GM20000 (cell line): ENCODE measurements at regions not wholly inside any gene's neighbourhood (a gene's known extent, or its start where the extent isn't known, plus 50 kb on each side); places are given as distances from the start of the nearest gene placed in this dataset.

ENCODE experiments used
- DNase-seq: peaks from one replicate; pipeline ENCODE4 v3.0.0; 2012; ENCODE audit warnings: low spot score
- TF ChIP-seq, protein P1 (sequence below): IDR thresholded peaks from 2 replicates; pipeline ENCODE4 v1.5.1; 2012; ENCODE audit warnings: mild to moderate bottlenecking, control low read depth; ENCODE audit errors: extremely low read depth, missing control alignments

DNA sequence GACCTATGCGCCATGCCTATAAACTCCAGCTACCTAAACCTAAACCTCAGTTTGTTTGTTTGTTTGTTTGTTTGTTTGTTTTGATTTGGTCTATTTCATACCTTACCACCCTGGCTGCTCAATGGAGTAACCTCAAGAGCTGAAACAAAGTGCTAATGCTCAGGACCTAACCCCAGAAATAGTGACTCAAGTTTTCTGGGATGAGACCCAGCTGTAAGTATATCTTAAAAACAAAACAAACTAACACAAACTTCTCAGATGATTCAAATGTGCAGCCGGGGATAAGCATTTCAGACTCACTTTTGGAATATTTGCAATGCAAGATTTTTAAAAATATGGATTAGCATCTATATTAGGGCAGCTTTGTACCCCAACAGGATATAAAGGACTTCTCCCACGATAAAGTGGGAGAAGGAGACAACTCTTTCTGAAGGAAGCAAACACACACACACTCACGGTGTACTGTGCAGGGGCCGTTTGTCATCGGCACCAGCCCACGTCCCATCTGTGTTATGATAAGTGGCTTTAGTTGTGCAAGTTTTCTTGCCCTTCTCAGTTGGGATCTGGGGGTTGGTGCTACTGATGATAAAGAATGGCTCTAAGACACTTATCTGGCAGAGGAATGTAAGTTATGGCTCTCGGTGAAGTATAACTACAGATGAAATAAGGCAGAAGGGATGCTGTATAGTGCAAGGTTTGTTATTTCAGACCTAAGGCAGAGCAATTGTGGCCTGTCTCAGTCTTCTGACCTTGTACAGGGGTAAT, 516.7 kb upstream of the TMEM132C start:
- TF ChIP-seq, protein P1, sequence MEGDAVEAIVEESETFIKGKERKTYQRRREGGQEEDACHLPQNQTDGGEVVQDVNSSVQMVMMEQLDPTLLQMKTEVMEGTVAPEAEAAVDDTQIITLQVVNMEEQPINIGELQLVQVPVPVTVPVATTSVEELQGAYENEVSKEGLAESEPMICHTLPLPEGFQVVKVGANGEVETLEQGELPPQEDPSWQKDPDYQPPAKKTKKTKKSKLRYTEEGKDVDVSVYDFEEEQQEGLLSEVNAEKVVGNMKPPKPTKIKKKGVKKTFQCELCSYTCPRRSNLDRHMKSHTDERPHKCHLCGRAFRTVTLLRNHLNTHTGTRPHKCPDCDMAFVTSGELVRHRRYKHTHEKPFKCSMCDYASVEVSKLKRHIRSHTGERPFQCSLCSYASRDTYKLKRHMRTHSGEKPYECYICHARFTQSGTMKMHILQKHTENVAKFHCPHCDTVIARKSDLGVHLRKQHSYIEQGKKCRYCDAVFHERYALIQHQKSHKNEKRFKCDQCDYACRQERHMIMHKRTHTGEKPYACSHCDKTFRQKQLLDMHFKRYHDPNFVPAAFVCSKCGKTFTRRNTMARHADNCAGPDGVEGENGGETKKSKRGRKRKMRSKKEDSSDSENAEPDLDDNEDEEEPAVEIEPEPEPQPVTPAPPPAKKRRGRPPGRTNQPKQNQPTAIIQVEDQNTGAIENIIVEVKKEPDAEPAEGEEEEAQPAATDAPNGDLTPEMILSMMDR: no peak
- no peak for DNase-seq

DNA sequence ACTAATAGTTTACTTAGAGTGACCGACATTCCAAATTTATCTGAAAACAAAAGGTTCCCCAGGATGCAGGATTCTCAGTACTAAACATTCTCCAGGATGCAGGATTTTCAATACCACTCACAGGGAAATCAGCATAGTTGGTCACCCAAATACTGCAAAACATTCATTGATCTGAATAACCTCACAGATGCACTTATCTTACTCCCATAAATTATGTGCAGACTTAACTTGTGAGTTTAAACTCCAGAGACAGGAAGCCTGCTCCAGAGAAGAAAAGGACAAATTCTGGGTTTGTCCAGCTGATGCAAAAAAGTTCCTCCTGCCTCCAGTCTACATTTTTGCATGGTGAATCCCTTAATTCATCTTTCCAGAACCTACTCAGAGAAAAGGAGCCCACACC, 514.2 kb upstream of the TMEM132C start:
- no peak for DNase-seq
- TF ChIP-seq, protein P1: no peak

DNA sequence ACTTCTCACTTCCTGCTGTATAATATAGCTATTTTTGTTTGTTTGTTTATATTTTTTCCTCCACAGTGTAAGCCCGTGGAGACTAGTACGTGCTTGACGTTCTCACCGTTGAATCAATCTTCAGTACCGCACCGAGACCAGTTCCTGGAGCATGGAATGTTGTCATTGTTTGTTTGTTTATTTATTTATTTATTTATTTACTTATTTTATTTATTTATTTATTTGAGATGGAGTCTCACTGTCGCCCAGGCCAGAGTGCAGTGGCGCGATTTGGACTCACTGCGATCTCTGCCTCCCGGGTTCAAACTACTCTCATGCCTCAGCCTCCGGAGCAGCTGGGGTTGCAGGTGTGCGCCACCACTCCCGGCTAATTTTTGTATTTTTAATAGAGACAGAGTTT, 506.6 kb upstream of the TMEM132C start:
- TF ChIP-seq, protein P1: no peak
- DNase-seq: no peak

DNA sequence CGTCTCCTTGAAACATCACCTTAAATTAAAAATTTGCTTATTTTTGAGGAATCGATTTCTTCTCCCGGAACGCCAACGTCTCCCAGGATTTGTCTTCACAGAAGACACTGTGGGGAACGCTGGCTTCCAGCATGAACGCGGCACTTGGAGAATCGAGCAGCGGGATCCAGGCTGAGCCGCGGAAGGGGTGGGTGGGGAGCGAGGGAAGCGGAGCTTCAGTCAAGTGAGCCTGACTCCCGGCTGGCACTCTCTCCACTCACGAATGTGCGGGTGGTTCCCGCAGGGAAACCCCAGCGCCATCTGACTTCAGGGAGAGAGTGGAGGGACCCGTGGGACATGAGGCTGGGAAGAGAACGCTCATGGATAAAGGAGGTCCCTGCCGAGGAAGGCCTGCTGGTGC, 506.0 kb upstream of the TMEM132C start:
- TF ChIP-seq, protein P1: no peak
- DNase-seq: no peak

DNA sequence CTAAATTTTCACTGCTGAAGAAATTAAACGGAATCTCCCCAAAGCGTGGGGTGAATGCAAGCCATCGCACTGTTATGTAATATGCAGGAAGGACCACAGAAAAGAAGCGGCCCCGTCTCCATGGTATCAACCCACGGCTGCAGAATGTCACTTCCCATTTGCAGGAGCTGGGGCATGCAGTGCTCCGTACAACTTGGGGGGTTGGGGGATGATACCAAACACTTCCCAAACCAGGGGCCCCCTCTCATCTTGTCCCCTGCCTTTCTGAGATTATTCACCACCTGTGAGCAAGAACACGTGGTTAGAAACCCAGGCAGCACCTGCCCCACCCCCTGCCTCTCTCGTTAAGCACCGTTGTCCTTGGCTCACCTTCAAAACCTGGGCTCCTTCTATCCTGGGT, 505.1 kb upstream of the TMEM132C start:
- TF ChIP-seq, protein P1: no peak
- no peak for DNase-seq

DNA sequence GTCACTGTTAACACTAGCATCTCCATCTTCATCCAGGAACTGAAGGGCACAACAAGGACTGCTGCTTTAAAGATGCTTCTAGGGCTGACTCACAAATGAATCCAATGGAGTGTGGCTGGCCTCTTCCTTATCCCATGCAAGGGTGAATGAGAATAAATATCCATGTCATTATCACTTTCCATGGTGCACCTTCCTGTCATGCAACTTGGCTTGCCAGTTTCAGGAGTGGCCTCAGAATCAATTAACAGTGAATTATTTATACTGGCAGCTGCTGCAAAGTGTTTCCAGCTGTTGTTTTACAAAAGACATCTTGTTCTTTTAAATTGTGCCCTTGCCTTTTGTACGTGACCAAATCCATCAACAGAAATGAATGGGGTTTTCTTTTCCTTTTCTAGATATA, 499.3 kb upstream of the TMEM132C start:
- TF ChIP-seq, protein P1: no peak
- DNase-seq: no peak

DNA sequence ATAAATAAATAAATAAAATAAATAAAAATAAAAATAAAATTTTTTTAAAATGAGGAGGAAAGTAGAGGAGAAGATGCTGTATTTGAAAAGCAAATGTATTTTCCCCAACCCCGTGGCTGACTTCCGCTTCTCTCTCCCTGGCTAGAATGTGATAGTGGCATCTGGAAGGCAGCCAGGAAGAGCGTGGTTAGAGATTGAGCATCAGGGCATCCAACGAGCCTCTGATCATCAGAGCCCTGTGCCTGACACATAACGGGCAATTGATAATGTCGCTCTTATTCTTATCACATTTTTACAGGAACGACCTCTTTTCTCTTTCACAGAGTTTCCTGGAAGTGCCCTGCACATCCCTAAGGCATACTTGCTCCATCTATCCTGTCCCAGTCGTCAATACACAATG, 496.9 kb upstream of the TMEM132C start:
- TF ChIP-seq, protein P1: no peak
- no peak for DNase-seq
